GM12892 (cell line): ENCODE measurements at regions not wholly inside any gene's neighbourhood (a gene's known extent, or its start where the extent isn't known, plus 50 kb on each side); places are given as distances from the start of the nearest gene placed in this dataset.

ENCODE experiments used
- DNase-seq: peaks from one replicate; pipeline ENCODE4 v3.0.0; 2011; ENCODE audit not compliant: insufficient read length
- FAIRE-seq: peaks from 2 replicates; lab custom pipeline; 2011; peaks lifted over from hg19 to GRCh38; lab: Jason Lieb, UNC
- POLR2A ChIP-seq: IDR thresholded peaks from 2 replicates; pipeline ENCODE4 v1.6.1; 2011; ENCODE audit warnings: low read depth, low read length, control low read depth
- POLR2AphosphoS5 ChIP-seq: IDR thresholded peaks from 2 replicates; pipeline ENCODE4 v1.6.1; 2011; ENCODE audit warnings: low read depth, low read length, control low read depth
- TAF1 ChIP-seq: IDR thresholded peaks from 2 replicates; pipeline ENCODE4 v1.6.1; 2011; ENCODE audit warnings: low read depth, mild to moderate bottlenecking, control low read depth, low read length, borderline replicate concordance

- FAIRE-seq, result no peak
- TF ChIP-seq TAF1, result no peak
- TF ChIP-seq POLR2A, result no peak
- no peak for TF ChIP-seq POLR2AphosphoS5
- no peak for DNase-seq
These were observed 295.9 kb downstream of the FOXG1 start for GRCh38 chr14:29062466-29062865.

GRCh38 chr14:29062976-29063375 lies 296.4 kb downstream of the FOXG1 start:
- TF ChIP-seq POLR2AphosphoS5 (no peak), POLR2A (no peak), TAF1 (no peak)
- FAIRE-seq (no peak), DNase-seq (no peak)

- FAIRE-seq, result no peak
These were observed 297.8 kb downstream of the FOXG1 start for GRCh38 chr14:29064305-29064900.

GRCh38 chr14:29069228-29069627 lies 302.6 kb downstream of the FOXG1 start:
- no peak for TF ChIP-seq POLR2AphosphoS5
- TF ChIP-seq POLR2A, result no peak
- no peak for TF ChIP-seq TAF1
- DNase-seq (no peak), FAIRE-seq (no peak)

More at GRCh38 chr14:29064305-29064900, 297.8 kb downstream of the FOXG1 start:
- no peak for DNase-seq
- TF ChIP-seq POLR2A (no peak), POLR2AphosphoS5 (no peak), TAF1 (no peak)

- TF ChIP-seq POLR2A (no peak), POLR2AphosphoS5 (no peak), TAF1 (no peak)
- DNase-seq, result no peak
These were observed 309.2 kb downstream of the FOXG1 start for GRCh38 chr14:29075761-29076160.

GRCh38 chr14:29077916-29078315 lies 311.3 kb downstream of the FOXG1 start:
- TF ChIP-seq TAF1, result no peak
- no peak for TF ChIP-seq POLR2A
- no peak for TF ChIP-seq POLR2AphosphoS5
- FAIRE-seq, result no peak
- no peak for DNase-seq

More at GRCh38 chr14:29075761-29076160, 309.2 kb downstream of the FOXG1 start:
- FAIRE-seq, result no peak

- FAIRE-seq (no peak), DNase-seq (no peak)
- TF ChIP-seq TAF1, result no peak
- no peak for TF ChIP-seq POLR2AphosphoS5
- TF ChIP-seq POLR2A, result no peak
These were observed 312.4 kb downstream of the FOXG1 start for GRCh38 chr14:29078810-29079522.

- TF ChIP-seq POLR2AphosphoS5, result no peak
- TF ChIP-seq POLR2A, result no peak
- no peak for TF ChIP-seq TAF1
- DNase-seq (no peak), FAIRE-seq (no peak)
These were observed 319.0 kb downstream of the FOXG1 start for GRCh38 chr14:29085546-29085945.

- TF ChIP-seq POLR2AphosphoS5, result no peak
- TF ChIP-seq POLR2A, result no peak
- DNase-seq, result no peak
- no peak for FAIRE-seq
These were observed 323.3 kb downstream of the FOXG1 start for GRCh38 chr14:29089849-29090248.

GRCh38 chr14:29092121-29092520 lies 325.5 kb downstream of the FOXG1 start:
- DNase-seq (no peak), FAIRE-seq (no peak)
- TF ChIP-seq TAF1 (no peak), POLR2AphosphoS5 (no peak), POLR2A (no peak)

- DNase-seq (no peak), FAIRE-seq (no peak)
- no peak for TF ChIP-seq POLR2AphosphoS5
- TF ChIP-seq POLR2A, result no peak
- TF ChIP-seq TAF1, result no peak
These were observed 330.9 kb downstream of the FOXG1 start for GRCh38 chr14:29097476-29097875.

- no peak for TF ChIP-seq POLR2A
- no peak for TF ChIP-seq POLR2AphosphoS5
- no peak for TF ChIP-seq TAF1
- no peak for FAIRE-seq
- no peak for DNase-seq
These were observed 332.1 kb downstream of the FOXG1 start for GRCh38 chr14:29098656-29099055.

GRCh38 chr14:29102266-29102665 lies 335.7 kb downstream of the FOXG1 start:
- no peak for TF ChIP-seq TAF1
- FAIRE-seq, result no peak
- no peak for DNase-seq
